D721Med (cell line): ENCODE measurements at regions not wholly inside any gene's neighbourhood (a gene's known extent, or its start where the extent isn't known, plus 50 kb on each side); places are given as distances from the start of the nearest gene placed in this dataset.

Experiments used
- DNase-seq: peaks from one replicate; pipeline ENCODE4 v3.0.0; 2011; ENCODE audit warnings: low spot score; ENCODE audit not compliant: insufficient read length
- FAIRE-seq: peaks from 2 replicates; lab custom pipeline; 2011; peaks lifted over from hg19 to GRCh38; lab: Jason Lieb, UNC
- CTCF ChIP-seq: IDR thresholded peaks from 2 replicates; pipeline ENCODE4 v1.5.1; 2012; ENCODE audit warnings: mild to moderate bottlenecking, control low read depth; ENCODE audit not compliant: insufficient read depth; ENCODE audit errors: missing control alignments

- no peak for TF ChIP-seq CTCF
- DNase-seq (no peak), FAIRE-seq (no peak)
Observed at GRCh38 chr6:168184701-168185100, 105.7 kb upstream of the FRMD1 start.

GRCh38 chr6:168183613-168183970 lies 104.6 kb upstream of the FRMD1 start:
- no peak for DNase-seq
- no peak for FAIRE-seq
- no peak for TF ChIP-seq CTCF

- FAIRE-seq, result no peak
- no peak for TF ChIP-seq CTCF
- DNase-seq, result no peak
Observed at GRCh38 chr6:168182908-168183612, 104.0 kb upstream of the FRMD1 start.

- FAIRE-seq, result no peak
- no peak for DNase-seq
- no peak for TF ChIP-seq CTCF
Observed at GRCh38 chr6:168182366-168182765, 103.4 kb upstream of the FRMD1 start.

GRCh38 chr6:168181876-168182275 lies 102.9 kb upstream of the FRMD1 start:
- FAIRE-seq, result no peak
- no peak for TF ChIP-seq CTCF
- DNase-seq, result no peak

- no peak for TF ChIP-seq CTCF
- FAIRE-seq (no peak), DNase-seq (no peak)
Observed at GRCh38 chr6:168181316-168181715, 102.3 kb upstream of the FRMD1 start.

- FAIRE-seq, result no peak
- no peak for DNase-seq
- no peak for TF ChIP-seq CTCF
Observed at GRCh38 chr6:168180548-168181011, 101.6 kb upstream of the FRMD1 start.
